Endothelial cell of umbilical vein (primary cell): ENCODE measurements at regions not wholly inside any gene's neighbourhood (a gene's known extent, or its start where the extent isn't known, plus 50 kb on each side); places are given as distances from the start of the nearest gene placed in this dataset.
"Not testable (repeated sequence)": the region's sequence is repeated elsewhere in the genome, so short reads cannot be mapped to it uniquely, and the experiment has no call there.

Source experiments
- BruUV-seq: library from RNA; stranded (reverse); fragments of 400-500 nt; replicated peaks from 2 replicates; lab custom pipeline; 2021; lab: Mats Ljungman, UMichigan
- CTCF ChIA-PET: fragments of 300-600, 350-600 bp; sonication (Branson Sonifier 250); formaldehyde crosslinking; loops from one replicate; lab custom pipeline; 2021; ENCODE audit warnings: antibody characterized with exemption, inconsistent platforms; lab: Charles Lee
- POLR2A ChIA-PET: fragments of 300-600, 350-600 bp; sonication (Branson Sonifier 250); formaldehyde crosslinking; loops from one replicate; lab custom pipeline; 2021; ENCODE audit warnings: antibody characterized with exemption, inconsistent platforms; lab: Charles Lee
- DNase-seq: peaks from one replicate; pipeline ENCODE4 v3.0.0-alpha.2; 2011; ENCODE audit warnings: low read depth, low spot score
- FAIRE-seq: peaks from 2 replicates; lab custom pipeline; 2011; peaks lifted over from hg19 to GRCh38; lab: Jason Lieb, UNC
- H2AFZ ChIP-seq: 2 replicates; pipeline ENCODE4 v1.6.0; 2012; ENCODE audit warnings: low read depth, low read length, control low read depth, inconsistent platforms
- H3K27ac ChIP-seq: 2 replicates; pipeline ENCODE4 v1.5.1; 2011; ENCODE audit warnings: low read depth, mild to moderate bottlenecking, control low read depth, low read length, moderate library complexity; ENCODE audit not compliant: insufficient read depth
- H3K27me3 ChIP-seq, 2 experiments: 2 replicates each; pipeline versions ENCODE4 v1.6.0 to v1.6.1; 2011; ENCODE audit warnings: low read length in 2 of 2, mixed read lengths in 1 of 2; ENCODE audit not compliant: control insufficient read depth in 2 of 2, insufficient read depth in 2 of 2
- H3K36me3 ChIP-seq, 2 experiments: 2 replicates in 1 of 2; 3 replicates in 1 of 2; pipeline ENCODE4 v1.5.1; 2011; ENCODE audit warnings: low read length in 2 of 2, mild to moderate bottlenecking in 1 of 2, moderate library complexity in 1 of 2; ENCODE audit not compliant: control insufficient read depth in 2 of 2, insufficient read depth in 2 of 2; ENCODE audit errors: extremely low read depth in 1 of 2
- H3K4me1 ChIP-seq: 3 replicates; pipeline ENCODE4 v1.5.1; 2011; ENCODE audit warnings: mild to moderate bottlenecking, low read length; ENCODE audit not compliant: control insufficient read depth, insufficient read depth; ENCODE audit errors: extremely low read depth
- H3K4me2 ChIP-seq: 2 replicates; pipeline ENCODE4 v1.6.1; 2011; ENCODE audit warnings: low read length, control low read depth, mixed read lengths; ENCODE audit not compliant: insufficient read depth
- H3K4me3 ChIP-seq, 3 experiments: fragments of 200-600 bp in 1 of 3; sonication (generic), shearing (Covaris generic) in 1 of 3; replicated peaks in 1 of 3; 2 replicates each; pipeline ENCODE4 v1.5.1; 2011 to 2016; ENCODE audit warnings: control low read depth in 3 of 3, low read length in 3 of 3, mild to moderate bottlenecking in 2 of 3, inconsistent platforms in 1 of 3, low read depth in 1 of 3, moderate library complexity in 1 of 3; ENCODE audit not compliant: insufficient read depth in 1 of 3
- H3K79me2 ChIP-seq: 2 replicates; pipeline ENCODE4 v1.6.0; 2012; ENCODE audit warnings: low read length, inconsistent platforms; ENCODE audit not compliant: control insufficient read depth, insufficient read depth
- H3K9ac ChIP-seq: replicated peaks from 2 replicates; pipeline ENCODE3; 2011; ENCODE audit warnings: low read length, control low read depth; ENCODE audit not compliant: insufficient read depth; ENCODE audit errors: extremely low read depth
- H3K9me1 ChIP-seq: replicated peaks from 3 replicates; pipeline ENCODE4 v1.6.0; 2011; ENCODE audit warnings: mild to moderate bottlenecking, low read length; ENCODE audit not compliant: control insufficient read depth, insufficient read depth; ENCODE audit errors: extremely low read depth
- H3K9me3 ChIP-seq: replicated peaks from 2 replicates; pipeline ENCODE4 v1.5.1; 2012; ENCODE audit warnings: low read length, inconsistent platforms; ENCODE audit not compliant: control insufficient read depth, insufficient read depth
- H4K20me1 ChIP-seq: replicated peaks from 2 replicates; pipeline ENCODE3; 2011; ENCODE audit warnings: mild to moderate bottlenecking, low read length; ENCODE audit not compliant: control insufficient read depth, insufficient read depth; ENCODE audit errors: extremely low read depth
- GATA2 ChIP-seq: IDR thresholded peaks from 2 replicates; pipeline ENCODE4 v1.7.0; 2011; ENCODE audit warnings: low read depth, mild to moderate bottlenecking, moderate library complexity, mixed read lengths, low read length; ENCODE audit not compliant: insufficient read length, insufficient read depth
- MAX ChIP-seq: IDR thresholded peaks from 2 replicates; pipeline ENCODE4 v1.6.1; 2011; ENCODE audit not compliant: insufficient read depth, insufficient read length
- MYC ChIP-seq: IDR thresholded peaks from one replicate; pipeline ENCODE4 v1.6.1; 2011; ENCODE audit warnings: mild to moderate bottlenecking, low read depth, low read length
- dilution Hi-C: fragments of 300-500 bp; cut with MboI; formaldehyde crosslinking; loops from one replicate; pipeline ENCODE4 v1.15.0; 2019; ENCODE audit warnings: low sequenced_read_pairs; ENCODE audit not compliant: extremely low pct_ligation_motif_present
- intact Hi-C: fragments of 100-400 bp; cut with micrococcal nuclease; formaldehyde crosslinking; loops from one replicate; pipeline ENCODE4 v1.10.0; 2022
- TF ChIP-seq, protein P1 (sequence below), 2 donors: IDR thresholded peaks; 1 replicate in 1 of 2; 2 replicates in 1 of 2; pipeline ENCODE4 v1.5.1; 2011; ENCODE audit warnings: low read length in 2 of 2, mild to moderate bottlenecking in 2 of 2, moderate library complexity in 2 of 2, control low read depth in 1 of 2, inconsistent platforms in 1 of 2, low read depth in 1 of 2; ENCODE audit not compliant: insufficient read depth in 1 of 2; ENCODE audit errors: extremely low read depth in 1 of 2

GRCh38 chr16:26830428-26831127 lies 236.1 kb upstream of the C16orf82 start:
- dilution Hi-C loops, result no loop called here
- Histone ChIP-seq H3K9me1 (no peaks in the 10 kb centered on the region), H3K4me1 (no peaks in the 10 kb centered on the region), H3K36me3 (no peaks in the 10 kb centered on the region), H3K27ac (no peak overlapping the region), H3K79me2 (no peaks in the 10 kb centered on the region), H4K20me1 (no peaks in the 10 kb centered on the region), H3K9ac (no peak overlapping the region), H3K4me2 (no peak overlapping the region), H2AFZ (no peak overlapping the region), H3K4me3 (no peak overlapping the region), H3K27me3 (no peaks in the 10 kb centered on the region), H3K9me3 (no peaks in the 10 kb centered on the region)
- TF ChIP-seq MAX, result no peak
- TF ChIP-seq MYC, result no peak
- TF ChIP-seq, protein P1, sequence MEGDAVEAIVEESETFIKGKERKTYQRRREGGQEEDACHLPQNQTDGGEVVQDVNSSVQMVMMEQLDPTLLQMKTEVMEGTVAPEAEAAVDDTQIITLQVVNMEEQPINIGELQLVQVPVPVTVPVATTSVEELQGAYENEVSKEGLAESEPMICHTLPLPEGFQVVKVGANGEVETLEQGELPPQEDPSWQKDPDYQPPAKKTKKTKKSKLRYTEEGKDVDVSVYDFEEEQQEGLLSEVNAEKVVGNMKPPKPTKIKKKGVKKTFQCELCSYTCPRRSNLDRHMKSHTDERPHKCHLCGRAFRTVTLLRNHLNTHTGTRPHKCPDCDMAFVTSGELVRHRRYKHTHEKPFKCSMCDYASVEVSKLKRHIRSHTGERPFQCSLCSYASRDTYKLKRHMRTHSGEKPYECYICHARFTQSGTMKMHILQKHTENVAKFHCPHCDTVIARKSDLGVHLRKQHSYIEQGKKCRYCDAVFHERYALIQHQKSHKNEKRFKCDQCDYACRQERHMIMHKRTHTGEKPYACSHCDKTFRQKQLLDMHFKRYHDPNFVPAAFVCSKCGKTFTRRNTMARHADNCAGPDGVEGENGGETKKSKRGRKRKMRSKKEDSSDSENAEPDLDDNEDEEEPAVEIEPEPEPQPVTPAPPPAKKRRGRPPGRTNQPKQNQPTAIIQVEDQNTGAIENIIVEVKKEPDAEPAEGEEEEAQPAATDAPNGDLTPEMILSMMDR (IDR thresholded peaks at IDR 0.05; ENCODE audit: extremely low read depth in 1 of 2, insufficient read depth in 1 of 2, low read depth in 1 of 2, low read length in 2 of 2), result no peak
- TF ChIP-seq GATA2, result no peak
- ChIA-PET POLR2A (no interaction called here), CTCF (no interaction called here)
- BruUV-seq, result no TSS peak
- no peak for FAIRE-seq
- no peak for DNase-seq
- intact Hi-C loops, result no loop called here

DNA sequence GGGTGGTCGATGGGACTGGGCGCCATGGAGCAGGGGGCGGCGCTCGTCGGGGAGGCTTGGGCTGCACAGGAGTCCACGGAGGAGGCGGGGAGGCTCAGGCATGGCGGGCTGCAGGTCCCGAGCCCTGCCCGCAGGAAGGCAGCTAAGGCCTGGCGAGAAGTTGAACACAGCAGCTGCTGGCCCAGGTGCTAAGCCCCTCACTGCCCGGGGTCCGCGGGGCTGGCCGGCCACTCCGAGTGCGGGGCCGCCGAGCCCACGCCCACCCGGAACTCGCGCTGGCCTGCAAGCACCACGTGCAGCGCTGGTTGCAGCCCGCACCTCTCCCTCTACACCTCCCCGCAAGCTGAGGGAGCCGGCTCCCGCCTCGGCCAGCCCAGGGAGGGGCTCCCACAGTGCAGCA lies 230.6 kb upstream of the C16orf82 start:
- H4K20me1 ChIP-seq, dilution Hi-C loops, H3K27me3 ChIP-seq, H3K4me1 ChIP-seq, FAIRE-seq, H3K9ac ChIP-seq, H3K36me3 ChIP-seq, DNase-seq, H3K4me2 ChIP-seq, H3K4me3 ChIP-seq, H2AFZ ChIP-seq, H3K79me2 ChIP-seq, H3K9me1 ChIP-seq, H3K27ac ChIP-seq, CTCF ChIA-PET, BruUV-seq, intact Hi-C loops, H3K9me3 ChIP-seq, POLR2A ChIA-PET: not testable (repeated sequence)
